GM23338 (cell line): ENCODE measurements at regions not wholly inside any gene's neighbourhood (a gene's known extent, or its start where the extent isn't known, plus 50 kb on each side); places are given as distances from the start of the nearest gene placed in this dataset.

Experiments used
- ATAC-seq: fragments of 200-7000 bp; cut with Tn5 transposase; 3 replicates; pipeline ENCODE4 v1.9.1; 2020
- DNase-seq: peaks from one replicate; pipeline ENCODE4 v3.0.0-alpha.2; 2015; ENCODE audit warnings: low spot score
- H2AFZ ChIP-seq: fragments of 200-600 bp; sonication (generic); 2 replicates; pipeline ENCODE4 v1.8.0; 2016; ENCODE audit warnings: antibody characterized with exemption, mild to moderate bottlenecking, moderate library complexity
- H3F3A ChIP-seq: fragments of 200-600 bp; sonication (generic); replicated peaks from 2 replicates; pipeline ENCODE4 v1.8.0; 2017; ENCODE audit warnings: antibody characterized with exemption, mixed run types, low read depth
- H3K27ac ChIP-seq: fragments of 200-600 bp; sonication (generic); 2 replicates; pipeline ENCODE4 v1.6.1; 2016; ENCODE audit warnings: low read depth
- H3K27me3 ChIP-seq: fragments of 200-600 bp; sonication (generic); 2 replicates; pipeline ENCODE4 v1.8.0; 2016; ENCODE audit warnings: mild to moderate bottlenecking, mixed run types, moderate library complexity; ENCODE audit not compliant: insufficient read depth
- H3K36me3 ChIP-seq: fragments of 200-600 bp; sonication (generic); 2 replicates; pipeline ENCODE4 v1.8.0; 2016; ENCODE audit warnings: mild to moderate bottlenecking; ENCODE audit not compliant: insufficient read depth
- H3K4me1 ChIP-seq: fragments of 200-600 bp; sonication (generic); 2 replicates; pipeline ENCODE4 v1.8.0; 2016; ENCODE audit warnings: mild to moderate bottlenecking, moderate library complexity; ENCODE audit not compliant: insufficient read depth
- H3K4me2 ChIP-seq: fragments of 200-600 bp; sonication (generic); 2 replicates; pipeline ENCODE4 v1.7.1; 2017; ENCODE audit warnings: mixed run types
- H3K4me3 ChIP-seq: fragments of 200-600 bp; sonication (generic); 2 replicates; pipeline ENCODE4 v1.6.1; 2016; ENCODE audit warnings: mixed run types
- H3K79me2 ChIP-seq: fragments of 200-600 bp; sonication (generic); replicated peaks from 2 replicates; pipeline ENCODE4 v1.8.0; 2017; ENCODE audit warnings: mild to moderate bottlenecking; ENCODE audit not compliant: insufficient read depth
- H3K9me2 ChIP-seq: fragments of 200-600 bp; sonication (generic); 2 replicates; pipeline ENCODE4 v1.8.0; 2017; ENCODE audit not compliant: insufficient read depth
- H4K20me1 ChIP-seq: fragments of 200-600 bp; sonication (generic); replicated peaks from 2 replicates; pipeline ENCODE4 v1.8.0; 2017; ENCODE audit warnings: mild to moderate bottlenecking; ENCODE audit not compliant: insufficient read depth
- H3K27ac Mint-ChIP-seq: 2 replicates; pipeline ENCODE4 v1.8.0; 2020; ENCODE audit warnings: inconsistent platforms, mild to moderate bottlenecking, moderate library complexity, mixed read lengths
- H3K27me3 Mint-ChIP-seq: 3 replicates; pipeline ENCODE4 v1.8.0; 2022; ENCODE audit warnings: low read depth, mild to moderate bottlenecking, moderate library complexity, mixed read lengths, inconsistent platforms; ENCODE audit not compliant: insufficient read depth, poor library complexity
- H3K36me3 Mint-ChIP-seq: 3 replicates; pipeline ENCODE4 v1.8.0; 2021; ENCODE audit warnings: low read depth, mild to moderate bottlenecking, inconsistent platforms, moderate library complexity, mixed read lengths
- H3K4me1 Mint-ChIP-seq: 3 replicates; pipeline ENCODE4 v1.8.0; 2020; ENCODE audit warnings: mild to moderate bottlenecking, inconsistent platforms, mixed read lengths
- H3K4me3 Mint-ChIP-seq: 3 replicates; pipeline ENCODE4 v1.8.0; 2021; ENCODE audit warnings: moderate library complexity, mild to moderate bottlenecking, inconsistent platforms, mixed read lengths
- H3K9me3 Mint-ChIP-seq: 3 replicates; pipeline ENCODE4 v1.8.0; 2020; ENCODE audit warnings: moderate library complexity, mild to moderate bottlenecking, inconsistent platforms, mixed read lengths
- CREB1 ChIP-seq: fragments of 250-450 bp; sonication (Bioruptor Pico); IDR thresholded peaks from 2 replicates; pipeline ENCODE4 v1.5.0; 2020; ENCODE audit warnings: low read depth, mild to moderate bottlenecking, moderate library complexity
- CTCF ChIP-seq, 2 experiments: fragments of 200-600 bp in 1 of 2; sonication (generic) in 1 of 2; conservative IDR thresholded peaks; 2 replicates each; pipeline versions ENCODE4 v1.5.1 to v1.6.1; 2016 to 2017; ENCODE audit warnings: antibody characterized with exemption in 2 of 2, low read depth in 2 of 2, mild to moderate bottlenecking in 2 of 2, moderate library complexity in 1 of 2
- ETS1 ChIP-seq: IDR thresholded peaks from 2 replicates; pipeline ENCODE4 v1.6.1; 2016; ENCODE audit warnings: antibody characterized with exemption
- EZH2phosphoT487 ChIP-seq: fragments of 200-600 bp; sonication (generic); IDR thresholded peaks from one replicate; pipeline ENCODE4 v1.8.1; 2018; ENCODE audit warnings: antibody characterized with exemption; ENCODE audit not compliant: unreplicated experiment
- NANOG ChIP-seq: IDR thresholded peaks from 2 replicates; pipeline ENCODE4 v1.6.1; 2016; ENCODE audit warnings: antibody characterized with exemption, borderline replicate concordance
- POLR2AphosphoS5 ChIP-seq: IDR thresholded peaks from 2 replicates; pipeline ENCODE4 v1.6.1; 2016; ENCODE audit warnings: antibody characterized with exemption, low read depth
- STAT1 ChIP-seq: IDR thresholded peaks from one replicate; pipeline ENCODE4 v1.6.1; 2016; ENCODE audit warnings: antibody characterized with exemption; ENCODE audit not compliant: unreplicated experiment
- ZNF114 ChIP-seq: fragments of 250-450 bp; sonication (Bioruptor Pico); IDR thresholded peaks from 2 replicates; pipeline ENCODE4 v1.5.0; 2020; ENCODE audit warnings: mild to moderate bottlenecking, moderate library complexity
- ZNF331 ChIP-seq: fragments of 250-450 bp; sonication (Bioruptor Pico); IDR thresholded peaks from 2 replicates; pipeline ENCODE4 v1.5.0; 2020; ENCODE audit warnings: low read depth, mild to moderate bottlenecking, moderate library complexity
- TF ChIP-seq, protein P1 (sequence below): fragments of 250-450 bp; sonication (Bioruptor Pico); IDR thresholded peaks from 2 replicates; pipeline ENCODE4 v1.5.0; 2020; ENCODE audit warnings: mild to moderate bottlenecking, moderate library complexity
- TF ChIP-seq, protein P2 (sequence below): IDR thresholded peaks from one replicate; pipeline ENCODE4 v1.6.1; 2018; ENCODE audit warnings: antibody characterized with exemption; ENCODE audit not compliant: unreplicated experiment

DNA sequence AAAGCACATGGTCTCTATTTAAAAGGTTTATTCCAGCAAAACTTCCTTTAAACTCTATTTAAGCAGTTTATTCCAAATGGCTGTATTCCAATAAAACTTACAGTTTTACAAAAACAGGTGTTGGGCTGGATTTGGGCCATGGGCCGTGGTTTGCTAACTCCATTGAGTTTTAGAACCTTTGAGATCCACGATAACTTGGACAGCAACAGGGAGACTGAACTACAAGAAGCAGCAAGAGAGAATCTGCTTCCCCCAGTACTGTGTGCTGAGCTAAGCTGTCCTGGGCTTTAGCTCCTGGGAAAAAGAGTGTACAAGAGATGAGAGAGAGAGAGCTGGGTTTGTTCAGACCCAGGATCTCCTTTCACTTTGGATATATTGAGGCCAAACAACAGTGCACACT is 204.0 kb upstream of the CELF2 start (continued):
- TF ChIP-seq CTCF (conservative IDR thresholded peaks at IDR 0.05; ENCODE audit: low read depth in 2 of 2) = no peak

DNA sequence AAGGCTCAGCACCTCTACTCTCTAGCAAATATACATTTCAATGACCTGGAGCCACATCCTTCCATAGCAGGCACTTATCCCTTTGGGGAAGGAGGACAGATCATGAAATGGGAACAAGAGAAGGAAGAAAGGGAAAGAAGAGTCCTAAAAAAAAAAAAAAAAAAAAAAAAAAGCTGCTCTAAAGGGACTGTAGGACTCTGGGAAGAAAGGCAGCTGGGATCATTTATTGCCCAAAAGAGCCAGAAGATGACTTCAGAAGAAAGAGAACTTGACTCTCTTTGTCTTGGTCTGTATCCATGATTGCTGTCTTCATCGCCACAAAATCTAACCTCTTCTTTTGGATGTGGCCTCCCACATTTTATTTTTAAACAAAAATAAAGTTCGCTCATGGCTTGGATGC is 203.6 kb upstream of the CELF2 start:
- peaks cover 8% of the 10 kb centered on the region; the same call in 1 of the 2 replicates for H3K9me2 ChIP-seq
- Mint-ChIP-seq H3K4me3 (no peak overlapping the region), H3K4me1 (peaks cover 2% of the 10 kb centered on the region; the same call in 2 of the 3 replicates), H3K27ac (no peak overlapping the region), H3K36me3 (no peaks in the 10 kb centered on the region; the same call in 1 of the 3 replicates), H3K27me3 (peaks cover 4% of the 10 kb centered on the region), H3K9me3 (peaks cover 3% of the 10 kb centered on the region; the same call in 1 of the 3 replicates)
- no peaks in the 10 kb centered on the region for H3K79me2 ChIP-seq
- no peak for DNase-seq
- no peaks in the 10 kb centered on the region for H3K4me1 ChIP-seq
- no peak overlapping the region for H3K27ac ChIP-seq
- no peak overlapping the region; the same call in 1 of the 2 replicates for H2AFZ ChIP-seq
- no peaks in the 10 kb centered on the region for H3K27me3 ChIP-seq
- H3F3A ChIP-seq = no peaks in the 10 kb centered on the region
- H4K20me1 ChIP-seq = no peaks in the 10 kb centered on the region
- ATAC-seq = no peak
- no peak overlapping the region for H3K4me3 ChIP-seq
- no peaks in the 10 kb centered on the region; the same call in 1 of the 2 replicates for H3K36me3 ChIP-seq
- H3K4me2 ChIP-seq = no peak overlapping the region
- TF ChIP-seq EZH2phosphoT487 = no peak
- TF ChIP-seq NANOG = no peak
- TF ChIP-seq ETS1 = no peak
- TF ChIP-seq, protein P1, sequence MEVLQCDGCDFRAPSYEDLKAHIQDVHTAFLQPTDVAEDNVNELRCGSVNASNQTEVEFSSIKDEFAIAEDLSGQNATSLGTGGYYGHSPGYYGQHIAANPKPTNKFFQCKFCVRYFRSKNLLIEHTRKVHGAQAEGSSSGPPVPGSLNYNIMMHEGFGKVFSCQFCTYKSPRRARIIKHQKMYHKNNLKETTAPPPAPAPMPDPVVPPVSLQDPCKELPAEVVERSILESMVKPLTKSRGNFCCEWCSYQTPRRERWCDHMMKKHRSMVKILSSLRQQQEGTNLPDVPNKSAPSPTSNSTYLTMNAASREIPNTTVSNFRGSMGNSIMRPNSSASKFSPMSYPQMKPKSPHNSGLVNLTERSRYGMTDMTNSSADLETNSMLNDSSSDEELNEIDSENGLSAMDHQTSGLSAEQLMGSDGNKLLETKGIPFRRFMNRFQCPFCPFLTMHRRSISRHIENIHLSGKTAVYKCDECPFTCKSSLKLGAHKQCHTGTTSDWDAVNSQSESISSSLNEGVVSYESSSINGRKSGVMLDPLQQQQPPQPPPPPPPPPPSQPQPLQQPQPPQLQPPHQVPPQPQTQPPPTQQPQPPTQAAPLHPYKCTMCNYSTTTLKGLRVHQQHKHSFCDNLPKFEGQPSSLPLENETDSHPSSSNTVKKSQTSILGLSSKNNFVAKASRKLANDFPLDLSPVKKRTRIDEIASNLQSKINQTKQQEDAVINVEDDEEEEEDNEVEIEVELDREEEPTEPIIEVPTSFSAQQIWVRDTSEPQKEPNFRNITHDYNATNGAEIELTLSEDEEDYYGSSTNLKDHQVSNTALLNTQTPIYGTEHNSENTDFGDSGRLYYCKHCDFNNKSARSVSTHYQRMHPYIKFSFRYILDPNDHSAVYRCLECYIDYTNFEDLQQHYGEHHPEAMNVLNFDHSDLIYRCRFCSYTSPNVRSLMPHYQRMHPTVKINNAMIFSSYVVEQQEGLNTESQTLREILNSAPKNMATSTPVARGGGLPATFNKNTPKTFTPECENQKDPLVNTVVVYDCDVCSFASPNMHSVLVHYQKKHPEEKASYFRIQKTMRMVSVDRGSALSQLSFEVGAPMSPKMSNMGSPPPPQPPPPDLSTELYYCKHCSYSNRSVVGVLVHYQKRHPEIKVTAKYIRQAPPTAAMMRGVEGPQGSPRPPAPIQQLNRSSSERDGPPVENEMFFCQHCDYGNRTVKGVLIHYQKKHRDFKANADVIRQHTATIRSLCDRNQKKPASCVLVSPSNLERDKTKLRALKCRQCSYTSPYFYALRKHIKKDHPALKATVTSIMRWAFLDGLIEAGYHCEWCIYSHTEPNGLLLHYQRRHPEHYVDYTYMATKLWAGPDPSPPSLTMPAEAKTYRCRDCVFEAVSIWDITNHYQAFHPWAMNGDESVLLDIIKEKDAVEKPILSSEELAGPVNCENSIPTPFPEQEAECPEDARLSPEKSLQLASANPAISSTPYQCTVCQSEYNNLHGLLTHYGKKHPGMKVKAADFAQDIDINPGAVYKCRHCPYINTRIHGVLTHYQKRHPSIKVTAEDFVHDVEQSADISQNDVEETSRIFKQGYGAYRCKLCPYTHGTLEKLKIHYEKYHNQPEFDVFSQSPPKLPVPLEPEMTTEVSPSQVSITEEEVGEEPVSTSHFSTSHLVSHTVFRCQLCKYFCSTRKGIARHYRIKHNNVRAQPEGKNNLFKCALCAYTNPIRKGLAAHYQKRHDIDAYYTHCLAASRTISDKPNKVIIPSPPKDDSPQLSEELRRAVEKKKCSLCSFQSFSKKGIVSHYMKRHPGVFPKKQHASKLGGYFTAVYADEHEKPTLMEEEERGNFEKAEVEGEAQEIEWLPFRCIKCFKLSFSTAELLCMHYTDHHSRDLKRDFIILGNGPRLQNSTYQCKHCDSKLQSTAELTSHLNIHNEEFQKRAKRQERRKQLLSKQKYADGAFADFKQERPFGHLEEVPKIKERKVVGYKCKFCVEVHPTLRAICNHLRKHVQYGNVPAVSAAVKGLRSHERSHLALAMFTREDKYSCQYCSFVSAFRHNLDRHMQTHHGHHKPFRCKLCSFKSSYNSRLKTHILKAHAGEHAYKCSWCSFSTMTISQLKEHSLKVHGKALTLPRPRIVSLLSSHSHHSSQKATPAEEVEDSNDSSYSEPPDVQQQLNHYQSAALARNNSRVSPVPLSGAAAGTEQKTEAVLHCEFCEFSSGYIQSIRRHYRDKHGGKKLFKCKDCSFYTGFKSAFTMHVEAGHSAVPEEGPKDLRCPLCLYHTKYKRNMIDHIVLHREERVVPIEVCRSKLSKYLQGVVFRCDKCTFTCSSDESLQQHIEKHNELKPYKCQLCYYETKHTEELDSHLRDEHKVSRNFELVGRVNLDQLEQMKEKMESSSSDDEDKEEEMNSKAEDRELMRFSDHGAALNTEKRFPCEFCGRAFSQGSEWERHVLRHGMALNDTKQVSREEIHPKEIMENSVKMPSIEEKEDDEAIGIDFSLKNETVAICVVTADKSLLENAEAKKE (CRISPR knock-in tag) = no peak
- TF ChIP-seq, protein P2, sequence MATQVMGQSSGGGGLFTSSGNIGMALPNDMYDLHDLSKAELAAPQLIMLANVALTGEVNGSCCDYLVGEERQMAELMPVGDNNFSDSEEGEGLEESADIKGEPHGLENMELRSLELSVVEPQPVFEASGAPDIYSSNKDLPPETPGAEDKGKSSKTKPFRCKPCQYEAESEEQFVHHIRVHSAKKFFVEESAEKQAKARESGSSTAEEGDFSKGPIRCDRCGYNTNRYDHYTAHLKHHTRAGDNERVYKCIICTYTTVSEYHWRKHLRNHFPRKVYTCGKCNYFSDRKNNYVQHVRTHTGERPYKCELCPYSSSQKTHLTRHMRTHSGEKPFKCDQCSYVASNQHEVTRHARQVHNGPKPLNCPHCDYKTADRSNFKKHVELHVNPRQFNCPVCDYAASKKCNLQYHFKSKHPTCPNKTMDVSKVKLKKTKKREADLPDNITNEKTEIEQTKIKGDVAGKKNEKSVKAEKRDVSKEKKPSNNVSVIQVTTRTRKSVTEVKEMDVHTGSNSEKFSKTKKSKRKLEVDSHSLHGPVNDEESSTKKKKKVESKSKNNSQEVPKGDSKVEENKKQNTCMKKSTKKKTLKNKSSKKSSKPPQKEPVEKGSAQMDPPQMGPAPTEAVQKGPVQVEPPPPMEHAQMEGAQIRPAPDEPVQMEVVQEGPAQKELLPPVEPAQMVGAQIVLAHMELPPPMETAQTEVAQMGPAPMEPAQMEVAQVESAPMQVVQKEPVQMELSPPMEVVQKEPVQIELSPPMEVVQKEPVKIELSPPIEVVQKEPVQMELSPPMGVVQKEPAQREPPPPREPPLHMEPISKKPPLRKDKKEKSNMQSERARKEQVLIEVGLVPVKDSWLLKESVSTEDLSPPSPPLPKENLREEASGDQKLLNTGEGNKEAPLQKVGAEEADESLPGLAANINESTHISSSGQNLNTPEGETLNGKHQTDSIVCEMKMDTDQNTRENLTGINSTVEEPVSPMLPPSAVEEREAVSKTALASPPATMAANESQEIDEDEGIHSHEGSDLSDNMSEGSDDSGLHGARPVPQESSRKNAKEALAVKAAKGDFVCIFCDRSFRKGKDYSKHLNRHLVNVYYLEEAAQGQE = no peak
- no peak for TF ChIP-seq ZNF331 (CRISPR knock-in tag)
- TF ChIP-seq CREB1 = no peak
- TF ChIP-seq ZNF114 (CRISPR knock-in tag) = no peak
- no peak for TF ChIP-seq STAT1
- TF ChIP-seq POLR2AphosphoS5 = no peak
